K562 (cell line): ENCODE measurements at regions not wholly inside any gene's neighbourhood (a gene's known extent, or its start where the extent isn't known, plus 50 kb on each side); places are given as distances from the start of the nearest gene placed in this dataset.

Source experiments
- ATAC-seq: fragments of 200-7000 bp; cut with Tn5 transposase; 3 replicates; pipeline ENCODE4 v1.9.1; 2020; ENCODE audit warnings: moderate library complexity
- BruUV-seq: library from RNA; stranded (reverse); fragments of 400-500 nt; replicated peaks from 2 replicates; lab custom pipeline; 2021; lab: Mats Ljungman, UMichigan
- CTCF ChIA-PET: fragments of 300-600 bp; formaldehyde crosslinking; extraction: SDS; loops from one replicate; lab custom pipeline; 2021; ENCODE audit warnings: low intra/inter-chr PET ratio; lab: Yijun Ruan, JAX
- POLR2A ChIA-PET: fragments of 300-600, 350-650 bp; sonication (Branson Sonifier 250); formaldehyde crosslinking; extraction: SDS; loops from one replicate; lab custom pipeline; 2021; ENCODE audit warnings: antibody characterized with exemption, inconsistent platforms; lab: Yijun Ruan, JAX
- DNase-seq, 4 experiments: peaks; one replicate each; pipeline versions ENCODE4 v3.0.0 to v3.0.0-alpha.2; 2011 to 2018; ENCODE audit warnings: low spot score in 3 of 4, mixed read lengths in 3 of 4; ENCODE audit errors: extremely low read depth in 1 of 4
- FAIRE-seq: peaks from 2 replicates; lab custom pipeline; 2011; peaks lifted over from hg19 to GRCh38; lab: Jason Lieb, UNC
- H2AFZ ChIP-seq: 2 replicates; pipeline ENCODE4 v1.6.0; 2011; ENCODE audit warnings: low read depth, low read length, control low read depth, inconsistent platforms
- H3K27ac ChIP-seq: fragments of 200-600 bp; 3 replicates; pipeline ENCODE4 v1.8.0; 2011; ENCODE audit warnings: low read depth, mild to moderate bottlenecking, control low read depth, inconsistent platforms, low read length, moderate library complexity, mixed read lengths; ENCODE audit errors: extremely low read depth
- H3K27me3 ChIP-seq, 2 experiments: fragments of 300-600 bp in 1 of 2; 2 replicates in 1 of 2; 3 replicates in 1 of 2; pipeline versions ENCODE4 v1.6.0 to v1.8.0; 2011; ENCODE audit warnings: inconsistent platforms in 2 of 2, low read length in 2 of 2, mild to moderate bottlenecking in 1 of 2, mixed read lengths in 1 of 2, moderate library complexity in 1 of 2; ENCODE audit not compliant: control insufficient read depth in 2 of 2, insufficient read depth in 2 of 2
- H3K36me3 ChIP-seq: fragments of 300-600 bp; 3 replicates; pipeline ENCODE4 v1.8.0; 2011; ENCODE audit warnings: mild to moderate bottlenecking, low read length, inconsistent platforms; ENCODE audit not compliant: control insufficient read depth, insufficient read depth
- H3K4me1 ChIP-seq, 2 experiments: fragments of 200-600 bp in 1 of 2; replicated peaks in 1 of 2; 2 replicates in 1 of 2; 3 replicates in 1 of 2; pipeline versions ENCODE4 v1.5.1 to v1.8.0; 2011; ENCODE audit warnings: inconsistent platforms in 2 of 2, low read length in 2 of 2, mild to moderate bottlenecking in 1 of 2, mixed read lengths in 1 of 2, moderate library complexity in 1 of 2; ENCODE audit not compliant: control insufficient read depth in 2 of 2, insufficient read depth in 2 of 2
- H3K4me2 ChIP-seq: 2 replicates; pipeline ENCODE4 v1.6.1; 2011; ENCODE audit warnings: low read length, control low read depth, inconsistent platforms, mixed read lengths; ENCODE audit not compliant: insufficient read depth
- H3K4me3 ChIP-seq: fragments of 200-600 bp; sonication (generic), shearing (Covaris generic); 2 replicates; pipeline ENCODE4 v1.5.1; 2016; ENCODE audit warnings: control low read depth, inconsistent platforms
- H3K79me2 ChIP-seq: fragments of 200-600 bp; 3 replicates; pipeline ENCODE4 v1.8.0; 2011; ENCODE audit warnings: low read length, inconsistent platforms; ENCODE audit not compliant: control insufficient read depth, insufficient read depth
- H3K9ac ChIP-seq, 2 experiments: 2 replicates each; pipeline versions ENCODE4 v1.6.0 to v1.6.1; 2011; ENCODE audit warnings: low read depth in 2 of 2, low read length in 2 of 2, control low read depth in 1 of 2, inconsistent platforms in 1 of 2, mild to moderate bottlenecking in 1 of 2, mixed read lengths in 1 of 2; ENCODE audit not compliant: insufficient read depth in 1 of 2
- H3K9me1 ChIP-seq: one replicate; pipeline ENCODE4 v1.6.0; 2011; ENCODE audit warnings: inconsistent platforms, mild to moderate bottlenecking, low read length, moderate library complexity; ENCODE audit not compliant: control insufficient read depth, insufficient read depth
- H3K9me3 ChIP-seq: replicated peaks from 2 replicates; pipeline ENCODE4 v1.5.1; 2011; ENCODE audit warnings: low read depth, low read length, inconsistent platforms; ENCODE audit not compliant: control insufficient read depth, insufficient read depth
- H4K20me1 ChIP-seq: replicated peaks from 2 replicates; pipeline ENCODE4 v1.6.1; 2011; ENCODE audit warnings: low read length, inconsistent platforms, mixed read lengths; ENCODE audit not compliant: control insufficient read depth, insufficient read depth
- EHMT2 ChIP-seq: fragments of 450-650 bp; IDR thresholded peaks from 2 replicates; pipeline ENCODE4 v1.6.1; 2018; ENCODE audit warnings: antibody characterized with exemption
- MYBL2 ChIP-seq, 2 experiments: fragments of 450-650 bp in 1 of 2; sonication (generic) in 1 of 2; formaldehyde crosslinking in 1 of 2; IDR thresholded peaks; 2 replicates each; pipeline versions ENCODE4 v1.6.1 to v1.8.1; 2017 to 2022; ENCODE audit warnings: borderline replicate concordance in 1 of 2, inconsistent platforms in 1 of 2, low read depth in 1 of 2, mild to moderate bottlenecking in 1 of 2, missing genetic modification reagents in 1 of 2, moderate library complexity in 1 of 2
- RAD21 ChIP-seq, 2 experiments: fragments of 250-450 bp in 1 of 2; fragments of 450-650 bp in 1 of 2; sonication (Bioruptor Pico) in 1 of 2; formaldehyde crosslinking in 1 of 2; IDR thresholded peaks in 1 of 2; conservative IDR thresholded peaks in 1 of 2; 2 replicates each; pipeline versions ENCODE4 v1.4.0 to v1.8.0; 2020 to 2022; ENCODE audit warnings: mild to moderate bottlenecking in 2 of 2, moderate library complexity in 1 of 2
- SMC3 ChIP-seq: conservative IDR thresholded peaks from 2 replicates; pipeline ENCODE4 v1.6.1; 2011; ENCODE audit warnings: low read depth, low read length, improper control_type of control experiment; ENCODE audit not compliant: insufficient read depth
- TFAM ChIP-seq: fragments of 250-450 bp; sonication (Bioruptor Pico); conservative IDR thresholded peaks from 2 replicates; pipeline ENCODE4 v1.5.0; 2021; ENCODE audit warnings: mild to moderate bottlenecking, moderate library complexity
- WGBS: fragments of 100-300 bp; shearing (Covaris generic); methylation state at CpG from one replicate; pipeline ENCODE4 v1.1.6; 2016; ENCODE audit warnings: low coverage, mixed read lengths; ENCODE audit not compliant: insufficient coverage; ENCODE audit errors: missing lambda C conversion rate; 5-methylcytosine and 5-hydroxymethylcytosine counted together
- in situ Hi-C: fragments of 300-500 bp; cut with MboI; formaldehyde crosslinking; loops from 4 replicates; pipeline ENCODE4 v1.15.0; 2018; ENCODE audit warnings: inconsistent platforms, mixed read lengths
- intact Hi-C: fragments of 100-400 bp; cut with micrococcal nuclease; formaldehyde crosslinking; loops from 2 replicates; pipeline ENCODE4 v1.14.2; 2022
- TF ChIP-seq, protein P1 (sequence below), 2 experiments: fragments of 450-650 bp; formaldehyde crosslinking in 1 of 2; IDR thresholded peaks; 2 replicates each; pipeline versions ENCODE4 v1.4.0 to v1.6.1; 2014 to 2020; ENCODE audit warnings: mild to moderate bottlenecking in 2 of 2, borderline replicate concordance in 1 of 2, low read depth in 1 of 2
- TF ChIP-seq, protein P2 (sequence below): fragments of 450-650 bp; IDR thresholded peaks from one replicate; pipeline ENCODE4 v1.6.1; 2018; ENCODE audit warnings: mild to moderate bottlenecking, moderate library complexity; ENCODE audit not compliant: partially characterized antibody

DNA sequence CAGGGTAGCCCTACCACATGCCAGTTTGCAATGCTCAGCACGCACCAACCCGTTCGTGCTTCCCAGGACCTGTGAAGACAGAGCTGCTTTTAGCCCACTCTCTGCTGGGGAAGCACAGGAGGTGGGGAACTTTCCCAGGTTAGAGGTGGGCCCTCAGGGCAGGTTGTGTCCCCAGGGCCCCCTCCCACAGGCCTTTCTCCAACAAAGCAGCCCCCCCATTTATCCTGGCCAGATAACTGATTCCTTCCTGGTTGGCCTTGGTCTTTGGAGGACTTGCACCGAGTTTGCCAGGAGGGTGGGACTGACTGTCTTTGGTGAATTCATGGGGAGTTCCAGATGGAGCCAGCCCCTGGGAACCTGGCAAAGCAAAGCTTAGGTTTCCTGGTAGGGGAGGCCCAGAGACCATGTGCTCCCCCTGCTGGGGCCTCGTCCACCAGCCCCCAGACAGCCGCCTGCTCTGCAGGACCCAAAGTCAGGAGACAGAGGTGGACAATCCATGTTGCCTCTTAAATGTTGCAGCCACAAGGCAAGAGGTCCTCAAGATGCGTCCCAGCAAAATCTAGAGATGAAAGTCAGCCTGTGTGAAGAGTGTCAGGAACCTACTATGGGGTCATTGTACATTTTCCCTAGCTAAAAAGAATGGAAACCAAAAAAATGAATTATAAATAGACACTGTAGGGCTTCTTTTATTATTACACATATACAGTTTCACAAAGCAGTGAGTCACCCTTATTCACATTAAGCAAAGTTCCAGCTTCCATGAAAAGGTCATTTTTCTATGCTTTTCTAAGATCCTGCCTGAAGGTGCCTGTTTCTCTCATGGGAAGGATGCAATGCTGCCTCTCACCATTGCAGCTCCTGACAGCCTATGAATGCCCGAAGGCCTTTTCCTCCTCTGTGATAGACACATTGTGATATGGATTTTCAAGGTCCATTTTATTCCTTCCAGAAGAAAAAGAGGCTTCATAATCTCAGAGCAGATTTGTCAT is 497.8 kb downstream of the PREX1 start:
- ChIA-PET CTCF (no interaction called here), POLR2A (interaction anchor here (0.5 kb wide), 1 partner anchor 606 kb away, joined by 4 read pairs; no protein-coding TSS in a partner anchor)
- H3K4me2 ChIP-seq, result no peak overlapping the region
- H3K79me2 ChIP-seq, result no peaks in the 10 kb centered on the region
- no peaks in the 10 kb centered on the region for H3K36me3 ChIP-seq
- H4K20me1 ChIP-seq, result no peaks in the 10 kb centered on the region
- H3K27me3 ChIP-seq, result peaks cover 0 to 22% of the 10 kb centered on the region in 2 experiments; a peak in 4 of 5 replicates
- no peaks in the 10 kb centered on the region for H3K4me1 ChIP-seq
- WGBS, result 2% methylated on average over 8 of the region's 8 CpGs
- intact Hi-C loops (no loop called here), in situ Hi-C loops (no loop called here)
- H3K9me1 ChIP-seq, result no peaks in the 10 kb centered on the region
- no peak overlapping the region for H3K27ac ChIP-seq
- DNase-seq (peak; percentile 25 to 49 (median 27)), FAIRE-seq (no peak), ATAC-seq (peak; percentile 67)
- H3K9ac ChIP-seq, result no peak overlapping the region
- no peaks in the 10 kb centered on the region for H3K9me3 ChIP-seq
- H2AFZ ChIP-seq, result no peak overlapping the region
- no TSS peak for BruUV-seq
- no peak overlapping the region for H3K4me3 ChIP-seq
- peak; percentile 27; the same call in 1 of the 2 replicates for TF ChIP-seq SMC3
- TF ChIP-seq, protein P1, sequence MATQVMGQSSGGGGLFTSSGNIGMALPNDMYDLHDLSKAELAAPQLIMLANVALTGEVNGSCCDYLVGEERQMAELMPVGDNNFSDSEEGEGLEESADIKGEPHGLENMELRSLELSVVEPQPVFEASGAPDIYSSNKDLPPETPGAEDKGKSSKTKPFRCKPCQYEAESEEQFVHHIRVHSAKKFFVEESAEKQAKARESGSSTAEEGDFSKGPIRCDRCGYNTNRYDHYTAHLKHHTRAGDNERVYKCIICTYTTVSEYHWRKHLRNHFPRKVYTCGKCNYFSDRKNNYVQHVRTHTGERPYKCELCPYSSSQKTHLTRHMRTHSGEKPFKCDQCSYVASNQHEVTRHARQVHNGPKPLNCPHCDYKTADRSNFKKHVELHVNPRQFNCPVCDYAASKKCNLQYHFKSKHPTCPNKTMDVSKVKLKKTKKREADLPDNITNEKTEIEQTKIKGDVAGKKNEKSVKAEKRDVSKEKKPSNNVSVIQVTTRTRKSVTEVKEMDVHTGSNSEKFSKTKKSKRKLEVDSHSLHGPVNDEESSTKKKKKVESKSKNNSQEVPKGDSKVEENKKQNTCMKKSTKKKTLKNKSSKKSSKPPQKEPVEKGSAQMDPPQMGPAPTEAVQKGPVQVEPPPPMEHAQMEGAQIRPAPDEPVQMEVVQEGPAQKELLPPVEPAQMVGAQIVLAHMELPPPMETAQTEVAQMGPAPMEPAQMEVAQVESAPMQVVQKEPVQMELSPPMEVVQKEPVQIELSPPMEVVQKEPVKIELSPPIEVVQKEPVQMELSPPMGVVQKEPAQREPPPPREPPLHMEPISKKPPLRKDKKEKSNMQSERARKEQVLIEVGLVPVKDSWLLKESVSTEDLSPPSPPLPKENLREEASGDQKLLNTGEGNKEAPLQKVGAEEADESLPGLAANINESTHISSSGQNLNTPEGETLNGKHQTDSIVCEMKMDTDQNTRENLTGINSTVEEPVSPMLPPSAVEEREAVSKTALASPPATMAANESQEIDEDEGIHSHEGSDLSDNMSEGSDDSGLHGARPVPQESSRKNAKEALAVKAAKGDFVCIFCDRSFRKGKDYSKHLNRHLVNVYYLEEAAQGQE (IDR thresholded peaks at IDR 0.05; ENCODE audit: borderline replicate concordance), result peak; percentile 13; the same call in 1 of the 2 replicates
- TF ChIP-seq, protein P1 (CRISPR knock-in tag; IDR thresholded peaks at IDR 0.05; ENCODE audit: low read depth), result no peak
- TF ChIP-seq EHMT2, result no peak
- TF ChIP-seq TFAM (CRISPR knock-in tag), result no peak
- no peak for TF ChIP-seq MYBL2 (IDR thresholded peaks at IDR 0.05; ENCODE audit: low read depth)
- no peak for TF ChIP-seq MYBL2 (CRISPR knock-in tag; IDR thresholded peaks at IDR 0.05; ENCODE audit: borderline replicate concordance)
- TF ChIP-seq, protein P2, sequence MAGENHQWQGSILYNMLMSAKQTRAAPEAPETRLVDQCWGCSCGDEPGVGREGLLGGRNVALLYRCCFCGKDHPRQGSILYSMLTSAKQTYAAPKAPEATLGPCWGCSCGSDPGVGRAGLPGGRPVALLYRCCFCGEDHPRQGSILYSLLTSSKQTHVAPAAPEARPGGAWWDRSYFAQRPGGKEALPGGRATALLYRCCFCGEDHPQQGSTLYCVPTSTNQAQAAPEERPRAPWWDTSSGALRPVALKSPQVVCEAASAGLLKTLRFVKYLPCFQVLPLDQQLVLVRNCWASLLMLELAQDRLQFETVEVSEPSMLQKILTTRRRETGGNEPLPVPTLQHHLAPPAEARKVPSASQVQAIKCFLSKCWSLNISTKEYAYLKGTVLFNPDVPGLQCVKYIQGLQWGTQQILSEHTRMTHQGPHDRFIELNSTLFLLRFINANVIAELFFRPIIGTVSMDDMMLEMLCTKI, result no peak
- TF ChIP-seq RAD21 (CRISPR knock-in tag; conservative IDR thresholded peaks at IDR 0.05 in 1 of 2, IDR thresholded peaks at IDR 0.05 in 1 of 2), result peak in 1 of 2 experiments; percentile 52; a peak in 2 of 4 replicates
